OCI-LY3 (cell line): ENCODE measurements at regions not wholly inside any gene's neighbourhood (a gene's known extent, or its start where the extent isn't known, plus 50 kb on each side); places are given as distances from the start of the nearest gene placed in this dataset.

Experiments used
- EZH2phosphoT487 ChIP-seq: fragments of 200-600 bp; shearing (Covaris generic); IDR thresholded peaks from 2 replicates; pipeline ENCODE4 v1.6.1; 2018; ENCODE audit warnings: antibody characterized with exemption, mixed run types, low read depth
- TF ChIP-seq, protein P1 (sequence below): fragments of 200-600, 300-600 bp; sonication (generic); IDR thresholded peaks from 2 replicates; pipeline ENCODE4 v1.5.1; 2014; ENCODE audit warnings: antibody characterized with exemption, low read length, low read depth

DNA sequence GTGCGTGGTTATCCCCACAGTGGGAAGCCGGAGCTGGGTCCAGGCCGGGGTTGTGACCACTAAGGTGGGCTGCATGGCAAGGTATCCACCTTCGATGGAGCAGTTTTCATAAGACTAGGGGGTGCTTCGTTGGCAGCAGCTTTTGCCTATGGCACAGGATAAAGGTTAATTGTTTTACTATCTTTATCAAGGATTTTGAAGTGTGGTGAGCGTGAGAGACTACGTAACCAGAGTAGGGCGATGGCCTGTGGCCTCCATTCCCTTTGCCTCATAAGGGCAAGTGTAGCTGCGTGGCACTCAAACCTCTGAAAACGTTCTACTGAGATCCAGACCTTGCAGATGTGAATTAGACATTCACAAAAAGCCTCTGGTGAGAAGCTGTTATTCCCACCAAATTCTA is 206.6 kb downstream of the ACKR3 start:
- TF ChIP-seq, protein P1, sequence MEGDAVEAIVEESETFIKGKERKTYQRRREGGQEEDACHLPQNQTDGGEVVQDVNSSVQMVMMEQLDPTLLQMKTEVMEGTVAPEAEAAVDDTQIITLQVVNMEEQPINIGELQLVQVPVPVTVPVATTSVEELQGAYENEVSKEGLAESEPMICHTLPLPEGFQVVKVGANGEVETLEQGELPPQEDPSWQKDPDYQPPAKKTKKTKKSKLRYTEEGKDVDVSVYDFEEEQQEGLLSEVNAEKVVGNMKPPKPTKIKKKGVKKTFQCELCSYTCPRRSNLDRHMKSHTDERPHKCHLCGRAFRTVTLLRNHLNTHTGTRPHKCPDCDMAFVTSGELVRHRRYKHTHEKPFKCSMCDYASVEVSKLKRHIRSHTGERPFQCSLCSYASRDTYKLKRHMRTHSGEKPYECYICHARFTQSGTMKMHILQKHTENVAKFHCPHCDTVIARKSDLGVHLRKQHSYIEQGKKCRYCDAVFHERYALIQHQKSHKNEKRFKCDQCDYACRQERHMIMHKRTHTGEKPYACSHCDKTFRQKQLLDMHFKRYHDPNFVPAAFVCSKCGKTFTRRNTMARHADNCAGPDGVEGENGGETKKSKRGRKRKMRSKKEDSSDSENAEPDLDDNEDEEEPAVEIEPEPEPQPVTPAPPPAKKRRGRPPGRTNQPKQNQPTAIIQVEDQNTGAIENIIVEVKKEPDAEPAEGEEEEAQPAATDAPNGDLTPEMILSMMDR, result no peak
- TF ChIP-seq EZH2phosphoT487, result no peak
